Liver (tissue), 8 donors: ENCODE measurements at regions not wholly inside any gene's neighbourhood (a gene's known extent, or its start where the extent isn't known, plus 50 kb on each side); places are given as distances from the start of the nearest gene placed in this dataset.

ENCODE experiments used
- DNase-seq: peaks from one replicate; pipeline ENCODE4 v3.0.0-alpha.2; 2017; ENCODE audit warnings: low spot score
- H3K27ac ChIP-seq, 2 donors: one replicate each; pipeline ENCODE4 v1.7.0; 2013; ENCODE audit warnings: inconsistent platforms in 2 of 2, low read length in 2 of 2, control low read depth in 1 of 2, low read depth in 1 of 2, mild to moderate bottlenecking in 1 of 2
- H3K27me3 ChIP-seq, 4 donors: one replicate each; pipeline versions ENCODE4 v1.6.1 to v1.7.0; 2013; ENCODE audit warnings: low read length in 3 of 4, inconsistent platforms in 1 of 4, mild to moderate bottlenecking in 1 of 4, moderate library complexity in 1 of 4; ENCODE audit not compliant: control insufficient read depth in 4 of 4, insufficient read depth in 4 of 4
- H3K36me3 ChIP-seq, 4 donors: one replicate each; pipeline versions ENCODE4 v1.6.1 to v1.7.0; 2013; ENCODE audit warnings: low read length in 3 of 4, mild to moderate bottlenecking in 3 of 4, low read depth in 1 of 4, moderate library complexity in 1 of 4; ENCODE audit not compliant: control insufficient read depth in 4 of 4, insufficient read depth in 3 of 4
- H3K4me1 ChIP-seq, 4 donors: one replicate each; pipeline versions ENCODE4 v1.6.1 to v1.7.0; 2013; ENCODE audit warnings: low read length in 3 of 4, mild to moderate bottlenecking in 3 of 4, moderate library complexity in 1 of 4; ENCODE audit not compliant: control insufficient read depth in 4 of 4, insufficient read depth in 4 of 4
- H3K4me3 ChIP-seq, 3 donors: one replicate each; pipeline versions ENCODE4 v1.6.1 to v1.7.0; 2013; ENCODE audit warnings: low read length in 3 of 3, control low read depth in 1 of 3, low read depth in 1 of 3, mild to moderate bottlenecking in 1 of 3
- H3K9ac ChIP-seq, 2 donors: one replicate each; pipeline ENCODE4 v1.7.0; 2013; ENCODE audit warnings: low read length in 2 of 2, mild to moderate bottlenecking in 2 of 2, moderate library complexity in 2 of 2, control low read depth in 1 of 2, low read depth in 1 of 2
- H3K9me3 ChIP-seq, 4 donors: one replicate each; pipeline versions ENCODE4 v1.6.1 to v1.7.0; 2013; ENCODE audit warnings: low read length in 3 of 4; ENCODE audit not compliant: control insufficient read depth in 4 of 4
- ATF3 ChIP-seq: IDR thresholded peaks from 2 replicates; pipeline ENCODE4 v1.6.1; 2016; ENCODE audit warnings: antibody characterized with exemption
- CTCF ChIP-seq: fragments of 150-350 bp; IDR thresholded peaks from 2 replicates; pipeline ENCODE4 v1.5.1; 2017; ENCODE audit warnings: improper control_type of control experiment, low read depth, low read length; ENCODE audit not compliant: missing input control
- EGR1 ChIP-seq, 2 donors: IDR thresholded peaks; 2 replicates each; pipeline ENCODE4 v1.6.1; 2016 to 2018; ENCODE audit warnings: antibody characterized with exemption in 2 of 2, low read depth in 2 of 2
- FOXA1 ChIP-seq: IDR thresholded peaks from 2 replicates; pipeline ENCODE4 v1.6.1; 2016; ENCODE audit warnings: antibody characterized with exemption
- FOXA2 ChIP-seq: IDR thresholded peaks from 2 replicates; pipeline ENCODE4 v1.6.1; 2016; ENCODE audit warnings: antibody characterized with exemption
- GABPA ChIP-seq, 2 donors: IDR thresholded peaks in 1 of 2; conservative IDR thresholded peaks in 1 of 2; 2 replicates each; pipeline ENCODE4 v1.6.1; 2016; ENCODE audit warnings: antibody characterized with exemption in 2 of 2, mild to moderate bottlenecking in 1 of 2, moderate library complexity in 1 of 2
- HNF4A ChIP-seq, 2 donors: conservative IDR thresholded peaks; 2 replicates each; pipeline ENCODE4 v1.6.1; 2016; ENCODE audit warnings: antibody characterized with exemption in 2 of 2, mild to moderate bottlenecking in 2 of 2
- HNF4G ChIP-seq: IDR thresholded peaks from 2 replicates; pipeline ENCODE4 v1.6.1; 2016; ENCODE audit warnings: antibody characterized with exemption
- JUND ChIP-seq, 2 donors: IDR thresholded peaks; 2 replicates each; pipeline ENCODE4 v1.6.1; 2016; ENCODE audit warnings: antibody characterized with exemption in 2 of 2
- MAX ChIP-seq: IDR thresholded peaks from 2 replicates; pipeline ENCODE4 v1.6.1; 2016; ENCODE audit warnings: antibody characterized with exemption
- NR2F2 ChIP-seq: IDR thresholded peaks from 2 replicates; pipeline ENCODE4 v1.6.1; 2016; ENCODE audit warnings: antibody characterized with exemption
- RAD21 ChIP-seq, 2 donors: IDR thresholded peaks; 2 replicates each; pipeline ENCODE4 v1.6.1; 2016; ENCODE audit warnings: antibody characterized with exemption in 2 of 2, mild to moderate bottlenecking in 2 of 2
- REST ChIP-seq: IDR thresholded peaks from 2 replicates; pipeline ENCODE4 v1.6.1; 2016; ENCODE audit warnings: antibody characterized with exemption, mild to moderate bottlenecking
- RXRA ChIP-seq, 2 donors: IDR thresholded peaks; 2 replicates each; pipeline ENCODE4 v1.6.1; 2017 to 2018; ENCODE audit warnings: antibody characterized with exemption in 2 of 2, mild to moderate bottlenecking in 1 of 2
- SP1 ChIP-seq: IDR thresholded peaks from 2 replicates; pipeline ENCODE4 v1.6.1; 2018; ENCODE audit warnings: antibody characterized with exemption, mild to moderate bottlenecking
- TAF1 ChIP-seq: conservative IDR thresholded peaks from 2 replicates; pipeline ENCODE4 v1.6.1; 2016; ENCODE audit warnings: antibody characterized with exemption, mild to moderate bottlenecking
- YY1 ChIP-seq: IDR thresholded peaks from 2 replicates; pipeline ENCODE4 v1.6.1; 2016; ENCODE audit warnings: antibody characterized with exemption, mild to moderate bottlenecking
- ZBTB33 ChIP-seq: IDR thresholded peaks from 2 replicates; pipeline ENCODE4 v1.6.1; 2016; ENCODE audit warnings: antibody characterized with exemption
- WGBS: extraction: QIAGEN DNeasy Blood & Tissue Kit; methylation state at CpG from one replicate; pipeline ENCODE4 v1.1.7; 2013; 5-methylcytosine and 5-hydroxymethylcytosine counted together
- donor health status: healthy.
- donor health status: healthy.
- donor health status: healthy.
- donor health status: healthy.
- donor health status: healthy.

- Histone ChIP-seq H3K27ac (no peak overlapping the region), H3K9me3 (no peaks in the 10 kb centered on the region), H3K4me3 (no peak overlapping the region), H3K36me3 (no peaks in the 10 kb centered on the region), H3K4me1 (no peaks in the 10 kb centered on the region), H3K27me3 (no peaks in the 10 kb centered on the region), H3K9ac (no peak overlapping the region)
- no peak for DNase-seq
- 77% methylated on average over 3 of the region's 3 CpGs for WGBS
- TF ChIP-seq FOXA1 (no peak), CTCF (no peak), RXRA (IDR thresholded peaks at IDR 0.05) (no peak), SP1 (no peak), YY1 (no peak), HNF4A (conservative IDR thresholded peaks at IDR 0.05) (no peak), NR2F2 (no peak), ZBTB33 (no peak), HNF4G (no peak), REST (no peak), RAD21 (IDR thresholded peaks at IDR 0.05) (no peak), GABPA (IDR thresholded peaks at IDR 0.05 in 1 of 2, conservative IDR thresholded peaks at IDR 0.05 in 1 of 2) (no peak), JUND (IDR thresholded peaks at IDR 0.05) (no peak), TAF1 (no peak)
Observed at GRCh38 chr14:83260751-83261150, 1727.1 kb upstream of the SEL1L start.

- Histone ChIP-seq H3K9me3 (no peaks in the 10 kb centered on the region), H3K9ac (no peak overlapping the region), H3K27me3 (no peaks in the 10 kb centered on the region), H3K4me3 (no peak overlapping the region), H3K36me3 (no peaks in the 10 kb centered on the region), H3K27ac (no peak overlapping the region), H3K4me1 (no peaks in the 10 kb centered on the region)
- DNase-seq, result no peak
- WGBS, result 61% methylated on average over 3 of the region's 3 CpGs
- TF ChIP-seq ATF3 (no peak), HNF4G (no peak), ZBTB33 (no peak), MAX (no peak), REST (no peak), SP1 (no peak), GABPA (IDR thresholded peaks at IDR 0.05 in 1 of 2, conservative IDR thresholded peaks at IDR 0.05 in 1 of 2) (no peak), NR2F2 (no peak), EGR1 (IDR thresholded peaks at IDR 0.05; ENCODE audit: low read depth in 2 of 2) (no peak), RAD21 (IDR thresholded peaks at IDR 0.05) (no peak), FOXA1 (no peak), HNF4A (conservative IDR thresholded peaks at IDR 0.05) (no peak), FOXA2 (no peak), JUND (IDR thresholded peaks at IDR 0.05) (no peak), RXRA (IDR thresholded peaks at IDR 0.05) (no peak), YY1 (no peak)
Observed at GRCh38 chr14:83269583-83269982, 1735.9 kb upstream of the SEL1L start.
